Common myeloid progenitor, CD34-positive (primary cell): ENCODE measurements at regions not wholly inside any gene's neighbourhood (a gene's known extent, or its start where the extent isn't known, plus 50 kb on each side); places are given as distances from the start of the nearest gene placed in this dataset.

Experiments
- CTCF ChIA-PET: fragments of 350-600 bp; sonication (Branson Sonifier 250); formaldehyde crosslinking; loops from one replicate; lab custom pipeline; 2021; ENCODE audit warnings: antibody characterized with exemption; lab: Charles Lee
- POLR2A ChIA-PET: fragments of 350-600 bp; sonication (Branson Sonifier 250); formaldehyde crosslinking; loops from one replicate; lab custom pipeline; 2021; ENCODE audit warnings: antibody characterized with exemption; lab: Charles Lee
- DNase-seq, 3 donors: peaks; one replicate each; pipeline versions ENCODE4 v3.0.0 to v3.0.0-alpha.2; 2013
- H3K27ac ChIP-seq, 2 experiments: 1 replicate in 1 of 2; 2 replicates in 1 of 2; pipeline ENCODE4 v1.7.0; 2013; ENCODE audit warnings: inconsistent platforms in 2 of 2, low read length in 2 of 2, mild to moderate bottlenecking in 2 of 2, low read depth in 1 of 2, moderate library complexity in 1 of 2; ENCODE audit not compliant: severe bottlenecking in 2 of 2, insufficient read depth in 1 of 2, poor library complexity in 1 of 2
- H3K27me3 ChIP-seq, 5 experiments: replicated peaks in 2 of 5; 1 replicate in 3 of 5; 2 replicates in 2 of 5; pipeline versions ENCODE4 v1.6.1 to v1.7.0; 2013; ENCODE audit warnings: low read length in 4 of 5, mild to moderate bottlenecking in 2 of 5, moderate library complexity in 2 of 5, inconsistent platforms in 1 of 5; ENCODE audit not compliant: insufficient read depth in 5 of 5, control insufficient read depth in 4 of 5
- H3K36me3 ChIP-seq, 4 experiments: 1 replicate in 2 of 4; 2 replicates in 2 of 4; pipeline versions ENCODE4 v1.6.1 to v1.7.0; 2013; ENCODE audit warnings: low read length in 3 of 4, control low read depth in 1 of 4, mild to moderate bottlenecking in 1 of 4; ENCODE audit not compliant: control insufficient read depth in 4 of 4, insufficient read depth in 4 of 4
- H3K4me1 ChIP-seq, 4 experiments: 1 replicate in 3 of 4; 2 replicates in 1 of 4; pipeline versions ENCODE4 v1.6.1 to v1.7.1; 2013; ENCODE audit warnings: low read length in 3 of 4, mild to moderate bottlenecking in 3 of 4, control low read depth in 1 of 4, inconsistent platforms in 1 of 4, moderate library complexity in 1 of 4; ENCODE audit not compliant: control insufficient read depth in 4 of 4, insufficient read depth in 4 of 4; ENCODE audit errors: control extremely low read depth in 1 of 4
- H3K4me3 ChIP-seq, 7 experiments: 1 replicate in 4 of 7; 2 replicates in 3 of 7; pipeline versions ENCODE4 v1.5.1 to v1.7.0; 2013; ENCODE audit warnings: mild to moderate bottlenecking in 7 of 7, low read length in 6 of 7, moderate library complexity in 6 of 7, inconsistent platforms in 2 of 7, low read depth in 2 of 7, control low read depth in 1 of 7; ENCODE audit not compliant: insufficient read depth in 4 of 7, control insufficient read depth in 1 of 7; ENCODE audit errors: extremely low read depth in 1 of 7
- H3K9me3 ChIP-seq, 5 experiments: 1 replicate in 4 of 5; 2 replicates in 1 of 5; pipeline versions ENCODE4 v1.6.1 to v1.7.1; 2013; ENCODE audit warnings: low read length in 4 of 5, mild to moderate bottlenecking in 2 of 5, inconsistent platforms in 1 of 5, low read depth in 1 of 5, moderate library complexity in 1 of 5; ENCODE audit not compliant: control insufficient read depth in 4 of 5, insufficient read depth in 2 of 5; ENCODE audit errors: control extremely low read depth in 1 of 5
- WGBS: methylation state at CpG from one replicate; pipeline ENCODE4 v1.1.5; 2013; ENCODE audit not compliant: insufficient coverage; 5-methylcytosine and 5-hydroxymethylcytosine counted together

- CTCF ChIA-PET, result no interaction called here
- WGBS, result 100% methylated on average over 2 of the region's 3 CpGs
Measured at GRCh38 chr1:187563191-187563590, 734.4 kb downstream of the PLA2G4A start.

GRCh38 chr1:187566354-187566753 is 737.6 kb downstream of the PLA2G4A start:
- Histone ChIP-seq H3K4me1 (no peaks in the 10 kb centered on the region), H3K27me3 (no peaks in the 10 kb centered on the region), H3K36me3 (no peaks in the 10 kb centered on the region), H3K9me3 (no peaks in the 10 kb centered on the region), H3K4me3 (no peak overlapping the region), H3K27ac (no peak overlapping the region)
- no peak for DNase-seq
- ChIA-PET POLR2A (no interaction called here), CTCF (no interaction called here)
- no CpG with 5 or more reads among the region's 1 CpG for WGBS

More at GRCh38 chr1:187563191-187563590, 734.4 kb downstream of the PLA2G4A start:
- no peak overlapping the region for H3K27ac ChIP-seq
- H3K27me3 ChIP-seq, result no peaks in the 10 kb centered on the region
- H3K4me1 ChIP-seq, result no peaks in the 10 kb centered on the region
- peaks cover 0 to 2% (median 0%) of the 10 kb centered on the region in 5 experiments for H3K9me3 ChIP-seq
- no peak overlapping the region for H3K4me3 ChIP-seq
- H3K36me3 ChIP-seq, result no peaks in the 10 kb centered on the region
- DNase-seq, result no peak
- POLR2A ChIA-PET, result no interaction called here

DNA sequence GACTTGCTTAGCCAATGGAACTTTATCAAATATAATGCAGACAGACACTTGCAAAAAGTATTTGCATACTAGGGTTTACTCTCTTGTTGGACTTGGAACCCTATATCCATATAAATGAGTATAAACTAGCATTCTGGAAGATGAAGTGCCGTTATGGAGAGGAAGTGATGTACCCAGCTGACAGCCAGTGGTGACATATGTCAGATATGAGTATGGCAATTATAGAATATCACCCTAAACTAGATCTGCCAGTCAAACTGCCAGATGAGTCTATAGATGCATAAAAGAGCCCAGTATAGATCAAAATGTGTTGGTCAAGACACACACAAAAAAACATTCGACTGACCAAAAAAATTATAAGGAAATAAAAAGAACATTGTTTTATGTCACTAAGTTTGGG is 739.3 kb downstream of the PLA2G4A start:
- ChIA-PET CTCF (no interaction called here), POLR2A (no interaction called here)
- Histone ChIP-seq H3K27ac (no peak overlapping the region), H3K27me3 (no peaks in the 10 kb centered on the region), H3K36me3 (no peaks in the 10 kb centered on the region), H3K4me3 (no peak overlapping the region), H3K4me1 (no peaks in the 10 kb centered on the region), H3K9me3 (no peaks in the 10 kb centered on the region)
- no CpG with 5 or more reads among the region's 2 CpGs for WGBS
- no peak for DNase-seq

DNA sequence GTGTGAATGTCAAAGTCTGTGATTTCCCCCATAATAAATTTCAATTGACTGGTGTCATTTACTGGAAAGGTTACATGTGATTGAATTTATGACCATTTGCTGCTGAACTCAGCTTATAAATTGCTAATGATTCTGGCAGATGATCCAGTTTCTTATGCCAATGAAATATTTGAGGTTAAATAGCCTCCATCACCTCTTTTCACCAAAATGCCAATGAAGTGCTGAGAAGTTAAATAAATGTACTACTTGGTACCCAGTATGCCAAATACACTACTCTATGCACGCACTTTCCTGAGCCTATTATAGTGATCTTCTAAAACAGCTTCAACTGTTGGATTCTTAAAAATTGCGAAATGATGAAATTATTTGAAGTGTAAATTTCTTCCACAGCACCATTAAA is 741.4 kb downstream of the PLA2G4A start:
- DNase-seq, result no peak
- no CpG with 5 or more reads among the region's 2 CpGs for WGBS
- H3K9me3 ChIP-seq, result no peaks in the 10 kb centered on the region
- H3K4me1 ChIP-seq, result no peaks in the 10 kb centered on the region
- CTCF ChIA-PET, result no interaction called here
- POLR2A ChIA-PET, result no interaction called here
- no peaks in the 10 kb centered on the region for H3K27me3 ChIP-seq
- H3K36me3 ChIP-seq, result no peaks in the 10 kb centered on the region
- no peak overlapping the region for H3K4me3 ChIP-seq
- H3K27ac ChIP-seq, result no peak overlapping the region

DNA sequence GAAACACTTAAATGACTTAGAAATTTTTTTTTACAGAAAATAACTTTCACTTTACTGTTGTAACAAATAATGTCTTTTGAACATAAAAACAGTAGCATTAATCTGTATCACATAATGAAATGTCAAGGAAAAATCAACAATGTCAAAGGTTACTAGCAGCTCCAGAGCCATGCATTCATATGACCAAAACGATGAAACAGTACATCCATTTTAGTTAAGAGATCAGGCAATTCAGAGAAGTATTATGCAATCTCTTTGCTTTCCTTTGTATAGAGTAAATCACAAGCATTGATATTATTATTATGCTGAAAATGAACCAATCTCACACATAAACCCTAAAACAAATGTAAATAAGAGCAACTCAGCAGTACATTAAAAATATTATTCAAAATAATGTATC is 748.9 kb downstream of the PLA2G4A start:
- DNase-seq, result no peak
- H3K9me3 ChIP-seq, result peaks cover 0 to 3% (median 0%) of the 10 kb centered on the region in 5 experiments
- ChIA-PET POLR2A (no interaction called here), CTCF (no interaction called here)
- no peaks in the 10 kb centered on the region for H3K27me3 ChIP-seq
- no CpG with 5 or more reads among the region's 1 CpG for whole genome bisulfite sequencing
- no peak overlapping the region for H3K4me3 ChIP-seq
- H3K27ac ChIP-seq, result no peak overlapping the region
- H3K36me3 ChIP-seq, result no peaks in the 10 kb centered on the region
- no peaks in the 10 kb centered on the region for H3K4me1 ChIP-seq

- Histone ChIP-seq H3K4me3 (no peak overlapping the region), H3K27me3 (no peaks in the 10 kb centered on the region), H3K27ac (no peak overlapping the region), H3K36me3 (no peaks in the 10 kb centered on the region), H3K4me1 (no peaks in the 10 kb centered on the region), H3K9me3 (no peaks in the 10 kb centered on the region)
- POLR2A ChIA-PET, result no interaction called here
- 100% methylated on average over 3 of the region's 3 CpGs for WGBS
- CTCF ChIA-PET, result no interaction called here
- DNase-seq, result no peak
Measured at GRCh38 chr1:187588917-187589316, 760.2 kb downstream of the PLA2G4A start.

GRCh38 chr1:187605736-187606135 is 777.0 kb downstream of the PLA2G4A start:
- POLR2A ChIA-PET, result no interaction called here

More at GRCh38 chr1:187605736-187606135, 777.0 kb downstream of the PLA2G4A start:
- H3K36me3 ChIP-seq, result no peaks in the 10 kb centered on the region
- no peaks in the 10 kb centered on the region for H3K27me3 ChIP-seq
- H3K9me3 ChIP-seq, result no peaks in the 10 kb centered on the region
- no peak overlapping the region for H3K4me3 ChIP-seq
- DNase-seq, result no peak
- CTCF ChIA-PET, result no interaction called here
- H3K4me1 ChIP-seq, result no peaks in the 10 kb centered on the region
- H3K27ac ChIP-seq, result no peak overlapping the region
